Colonic mucosa (tissue), 4 donors: ENCODE measurements at regions not wholly inside any gene's neighbourhood (a gene's known extent, or its start where the extent isn't known, plus 50 kb on each side); places are given as distances from the start of the nearest gene placed in this dataset.

Source experiments
- DNase-seq: peaks from one replicate; pipeline ENCODE4 v3.0.0-alpha.2; 2020
- H3K27ac ChIP-seq: fragments of 200-600 bp; one replicate; pipeline ENCODE4 v1.8.0; 2021
- H3K27me3 ChIP-seq: fragments of 200-600 bp; one replicate; pipeline ENCODE4 v1.8.0; 2021
- H3K36me3 ChIP-seq: fragments of 200-600 bp; one replicate; pipeline ENCODE4 v1.8.0; 2021
- H3K4me1 ChIP-seq: fragments of 200-600 bp; one replicate; pipeline ENCODE4 v1.8.0; 2021; ENCODE audit warnings: mild to moderate bottlenecking
- H3K4me3 ChIP-seq: fragments of 200-600 bp; one replicate; pipeline ENCODE4 v1.8.0; 2021
- H3K9ac ChIP-seq, 2 donors: one replicate each; pipeline ENCODE4 v1.7.0; 2013; ENCODE audit warnings: control low read depth in 2 of 2, low read depth in 2 of 2, low read length in 2 of 2
- H3K9me3 ChIP-seq: fragments of 200-600 bp; one replicate; pipeline ENCODE4 v1.8.0; 2021
- intact Hi-C: fragments of 100-400 bp; cut with DNase I; formaldehyde crosslinking; loops from one replicate; pipeline ENCODE4 v1.14.1; 2022
- TF ChIP-seq, protein P1 (sequence below): fragments of 200-600 bp; IDR thresholded peaks from one replicate; pipeline ENCODE4 v1.8.0; 2022; ENCODE audit warnings: antibody characterized with exemption, mild to moderate bottlenecking
- donor health status: healthy.
- donor health status: DM: no; HTN: no; CAD: no.
- donor health status: DM: no; HTN: no; CAD: no.

DNA sequence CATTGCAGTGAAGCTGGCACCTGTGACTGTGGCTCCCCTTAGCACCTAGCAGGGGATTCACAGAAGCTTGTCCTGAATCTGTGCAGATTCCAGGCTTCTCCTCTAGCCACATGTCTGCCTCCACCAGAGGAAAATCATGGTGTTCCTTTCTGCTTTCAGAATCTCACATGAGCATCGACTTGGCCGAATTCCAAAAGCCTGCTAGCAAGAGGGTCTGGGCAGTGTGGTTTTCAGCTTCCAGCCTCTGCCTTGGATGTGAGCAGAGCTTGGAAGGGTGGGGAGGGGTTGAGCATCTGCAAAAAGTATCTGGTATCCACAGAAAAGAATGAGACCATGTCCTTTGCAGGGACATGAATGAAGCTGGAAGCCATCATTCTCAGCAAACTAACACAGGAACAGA, 911.1 kb downstream of the TBC1D22A start:
- Histone ChIP-seq H3K27ac (no peak overlapping the region), H3K36me3 (no peaks in the 10 kb centered on the region), H3K27me3 (no peaks in the 10 kb centered on the region), H3K4me1 (no peaks in the 10 kb centered on the region), H3K9me3 (no peaks in the 10 kb centered on the region), H3K9ac (no peak overlapping the region), H3K4me3 (no peak overlapping the region)
- intact Hi-C loops, result no loop called here
- TF ChIP-seq, protein P1, sequence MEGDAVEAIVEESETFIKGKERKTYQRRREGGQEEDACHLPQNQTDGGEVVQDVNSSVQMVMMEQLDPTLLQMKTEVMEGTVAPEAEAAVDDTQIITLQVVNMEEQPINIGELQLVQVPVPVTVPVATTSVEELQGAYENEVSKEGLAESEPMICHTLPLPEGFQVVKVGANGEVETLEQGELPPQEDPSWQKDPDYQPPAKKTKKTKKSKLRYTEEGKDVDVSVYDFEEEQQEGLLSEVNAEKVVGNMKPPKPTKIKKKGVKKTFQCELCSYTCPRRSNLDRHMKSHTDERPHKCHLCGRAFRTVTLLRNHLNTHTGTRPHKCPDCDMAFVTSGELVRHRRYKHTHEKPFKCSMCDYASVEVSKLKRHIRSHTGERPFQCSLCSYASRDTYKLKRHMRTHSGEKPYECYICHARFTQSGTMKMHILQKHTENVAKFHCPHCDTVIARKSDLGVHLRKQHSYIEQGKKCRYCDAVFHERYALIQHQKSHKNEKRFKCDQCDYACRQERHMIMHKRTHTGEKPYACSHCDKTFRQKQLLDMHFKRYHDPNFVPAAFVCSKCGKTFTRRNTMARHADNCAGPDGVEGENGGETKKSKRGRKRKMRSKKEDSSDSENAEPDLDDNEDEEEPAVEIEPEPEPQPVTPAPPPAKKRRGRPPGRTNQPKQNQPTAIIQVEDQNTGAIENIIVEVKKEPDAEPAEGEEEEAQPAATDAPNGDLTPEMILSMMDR, result no peak
- DNase-seq, result no peak

DNA sequence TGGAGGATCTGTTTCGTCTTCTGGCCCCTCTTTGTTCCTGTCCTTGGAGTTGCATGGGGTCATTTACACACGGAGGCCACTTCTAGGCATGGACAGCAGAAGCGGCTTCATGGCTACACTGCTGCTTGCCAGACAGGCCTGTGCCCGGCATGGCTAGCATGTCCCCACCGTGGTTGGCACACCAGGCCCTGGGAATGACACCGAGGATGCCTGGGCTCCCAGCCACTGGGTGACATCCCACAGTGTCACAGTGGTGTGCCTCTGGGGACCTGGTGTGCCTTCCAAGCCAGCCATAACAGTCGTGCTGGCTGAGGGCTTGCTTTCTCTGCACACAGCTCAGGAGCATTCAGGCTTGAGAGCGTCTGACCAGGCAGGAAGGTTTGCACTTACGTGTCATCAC, 910.1 kb downstream of the TBC1D22A start:
- DNase-seq, result no peak
- H3K9ac ChIP-seq, result no peak overlapping the region
- H3K4me3 ChIP-seq, result no peak overlapping the region
- no peak overlapping the region for H3K27ac ChIP-seq
- TF ChIP-seq, protein P1, result no peak
- H3K9me3 ChIP-seq, result no peaks in the 10 kb centered on the region
- no peaks in the 10 kb centered on the region for H3K4me1 ChIP-seq
- intact Hi-C loops, result no loop called here
- no peaks in the 10 kb centered on the region for H3K36me3 ChIP-seq
- no peaks in the 10 kb centered on the region for H3K27me3 ChIP-seq

DNA sequence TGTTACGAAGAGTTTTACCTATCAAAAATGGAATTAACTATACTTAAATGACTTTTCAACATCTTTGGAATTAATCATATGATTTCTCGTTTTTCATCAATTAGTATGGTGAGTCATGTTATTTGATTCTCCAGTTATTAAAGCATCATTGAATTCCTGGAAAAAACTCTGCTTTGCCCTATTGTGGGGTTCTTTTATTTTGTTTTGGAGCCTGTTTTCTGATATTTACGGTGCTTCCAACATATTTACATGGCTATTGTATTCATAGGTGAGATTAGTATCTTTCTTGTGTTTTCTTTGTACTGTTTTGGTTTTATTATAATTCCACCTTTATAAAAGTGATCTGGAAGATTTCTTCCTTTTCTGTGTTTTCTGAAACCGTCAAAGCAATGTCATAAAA, 902.7 kb downstream of the TBC1D22A start:
- TF ChIP-seq, protein P1, result no peak

DNA sequence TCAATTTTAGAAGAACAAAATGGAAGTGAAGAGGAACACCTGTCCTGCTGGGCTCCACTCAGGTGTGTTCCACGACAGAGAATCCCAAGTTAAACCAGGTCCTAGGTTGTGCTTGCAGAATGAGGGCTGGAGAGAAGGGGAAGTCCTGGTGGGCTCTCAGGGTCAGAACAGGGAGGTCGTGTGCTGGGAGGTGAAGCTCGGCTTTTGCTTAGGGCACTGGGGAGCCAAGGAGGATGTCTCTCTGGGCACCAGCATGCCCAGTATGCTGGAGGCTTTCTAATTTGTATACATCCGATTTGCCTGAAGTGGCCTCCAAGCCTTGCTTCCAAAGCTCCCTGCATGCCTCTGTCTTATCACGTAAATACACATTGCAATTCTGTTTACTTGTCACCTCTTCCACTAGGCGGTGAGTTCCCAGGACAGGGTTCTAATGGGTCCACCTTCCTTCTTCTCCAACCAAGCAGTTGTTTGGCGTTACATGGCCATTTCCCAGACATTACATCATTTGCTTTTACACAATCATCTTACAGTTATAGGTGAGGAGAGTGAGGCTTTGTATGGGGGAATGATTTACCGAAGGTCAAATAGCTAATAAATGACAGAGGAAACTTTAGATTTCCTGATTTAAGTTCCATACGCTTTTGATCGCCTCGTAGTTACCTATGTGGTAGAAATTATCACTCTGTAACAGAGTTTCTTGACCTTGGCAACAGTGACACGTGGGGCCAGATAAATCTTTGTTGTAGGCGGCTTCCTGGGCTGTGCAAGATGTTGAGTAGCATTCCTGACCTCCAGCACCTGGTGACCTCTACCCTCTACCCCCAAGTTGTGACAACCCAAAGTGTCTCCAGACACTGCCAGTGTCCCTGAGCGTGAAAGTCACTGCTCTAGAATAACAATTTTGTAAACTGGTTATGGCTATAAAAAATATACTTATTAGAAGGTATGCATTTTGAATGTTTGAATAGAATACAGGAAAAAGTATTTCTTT, 901.5 kb downstream of the TBC1D22A start:
- no peak overlapping the region for H3K27ac ChIP-seq
- no peak overlapping the region for H3K9ac ChIP-seq
- no peaks in the 10 kb centered on the region for H3K4me1 ChIP-seq
- H3K9me3 ChIP-seq, result no peaks in the 10 kb centered on the region
- no peak overlapping the region for H3K4me3 ChIP-seq
- TF ChIP-seq, protein P1, result no peak
- H3K36me3 ChIP-seq, result no peaks in the 10 kb centered on the region
- no peaks in the 10 kb centered on the region for H3K27me3 ChIP-seq
- intact Hi-C loops, result no loop called here
- DNase-seq, result no peak

More for the DNA sequence above, 902.7 kb downstream of the TBC1D22A start:
- H3K27me3 ChIP-seq, result no peaks in the 10 kb centered on the region
- H3K9ac ChIP-seq, result no peak overlapping the region
- H3K27ac ChIP-seq, result no peak overlapping the region
- intact Hi-C loops, result no loop called here
- no peaks in the 10 kb centered on the region for H3K9me3 ChIP-seq
- H3K36me3 ChIP-seq, result no peaks in the 10 kb centered on the region
- no peaks in the 10 kb centered on the region for H3K4me1 ChIP-seq
- no peak for DNase-seq
- H3K4me3 ChIP-seq, result no peak overlapping the region

DNA sequence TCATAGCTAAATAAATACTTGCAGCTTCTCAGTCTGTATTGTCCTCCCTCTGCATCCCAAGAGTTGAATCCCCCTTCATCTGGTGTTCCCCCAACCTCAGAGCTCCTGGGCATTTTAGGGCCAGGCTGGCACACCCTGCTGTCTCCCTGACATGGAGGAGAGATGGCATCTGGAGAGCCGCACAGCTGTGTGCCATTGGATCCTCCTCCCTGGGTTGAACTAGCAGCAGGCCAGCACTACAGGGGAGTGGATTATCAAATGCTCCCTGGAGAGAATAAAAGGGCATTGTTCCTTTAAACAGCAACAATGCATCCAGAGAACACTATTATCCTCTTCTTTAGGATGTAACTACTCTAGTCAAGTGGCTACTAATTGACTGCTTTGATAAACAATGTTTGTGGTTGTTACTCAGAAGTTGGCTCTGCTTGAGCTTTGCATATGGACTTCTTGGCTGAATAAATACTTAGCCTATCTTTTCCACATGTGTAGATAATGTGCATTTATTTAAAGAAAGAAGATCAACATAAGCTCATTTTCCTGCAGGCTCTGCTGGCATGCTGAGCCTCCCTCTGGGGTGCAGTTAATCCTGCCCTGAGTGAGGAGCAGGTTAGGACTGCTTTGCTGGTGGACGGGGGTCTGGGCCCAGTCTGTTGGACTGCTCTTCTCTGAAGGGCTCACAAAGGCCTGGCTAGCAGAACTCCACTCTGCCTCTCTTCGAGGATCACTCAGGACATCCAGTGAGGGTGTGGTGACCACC, 897.2 kb downstream of the TBC1D22A start:
- DNase-seq, result no peak
- intact Hi-C loops, result no loop called here
- H3K36me3 ChIP-seq, result no peaks in the 10 kb centered on the region
- H3K4me3 ChIP-seq, result no peak overlapping the region
- H3K4me1 ChIP-seq, result no peaks in the 10 kb centered on the region
- H3K27ac ChIP-seq, result no peak overlapping the region
- H3K9me3 ChIP-seq, result no peaks in the 10 kb centered on the region
- no peak overlapping the region for H3K9ac ChIP-seq
- H3K27me3 ChIP-seq, result no peaks in the 10 kb centered on the region
- TF ChIP-seq, protein P1, result no peak
